HG03175 (cell line): ENCODE measurements at regions not wholly inside any gene's neighbourhood (a gene's known extent, or its start where the extent isn't known, plus 50 kb on each side); places are given as distances from the start of the nearest gene placed in this dataset.

ENCODE experiments used
- ATAC-seq: cut with Tn5 transposase; IDR thresholded peaks from one replicate; pipeline ENCODE4 v1.9.1; 2021; ENCODE audit warnings: mild to moderate bottlenecking, moderate library complexity; ENCODE audit not compliant: unreplicated experiment

DNA sequence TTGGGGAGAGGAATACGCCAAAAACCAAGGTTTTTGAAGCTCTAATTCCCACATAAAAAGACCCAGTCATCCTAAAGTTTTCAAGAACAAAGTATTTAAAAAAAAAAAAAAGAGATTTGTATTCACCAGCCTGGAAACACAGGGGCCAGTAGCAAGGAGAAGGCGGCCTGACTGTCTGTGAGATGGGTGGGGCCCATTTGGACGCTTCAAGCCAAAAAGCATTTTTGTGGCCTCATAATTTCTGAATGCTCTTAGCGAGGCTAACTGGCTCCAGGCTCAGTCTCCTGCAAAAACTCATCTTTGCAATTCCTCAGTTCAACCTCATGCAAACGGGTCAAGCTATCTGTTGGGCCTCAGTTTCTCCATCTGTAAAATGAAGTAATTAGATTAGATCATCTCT, 514.1 kb downstream of the MED13L start:
- no peak for ATAC-seq

- no peak for ATAC-seq
Measured at GRCh38 chr12:115762936-115763335, 514.6 kb downstream of the MED13L start.

DNA sequence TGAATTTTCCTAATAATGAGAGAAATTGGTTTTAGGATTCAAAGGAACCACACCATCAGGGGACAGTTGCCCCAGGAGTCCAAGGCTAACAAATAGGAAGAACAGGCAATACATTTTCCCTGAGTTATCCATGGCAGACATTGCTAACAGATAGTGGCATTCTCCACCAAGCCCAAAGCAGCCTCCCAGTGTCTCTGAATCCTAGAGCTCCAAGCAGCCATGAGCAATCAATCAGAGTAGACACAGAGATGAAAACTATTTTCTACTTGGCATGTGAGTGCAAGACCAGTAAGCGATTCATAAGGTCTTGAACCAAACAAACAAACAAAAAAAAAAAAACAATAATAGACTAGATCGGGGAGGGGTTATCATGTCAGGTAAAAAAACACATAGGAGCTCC, 515.7 kb downstream of the MED13L start:
- ATAC-seq: no peak

DNA sequence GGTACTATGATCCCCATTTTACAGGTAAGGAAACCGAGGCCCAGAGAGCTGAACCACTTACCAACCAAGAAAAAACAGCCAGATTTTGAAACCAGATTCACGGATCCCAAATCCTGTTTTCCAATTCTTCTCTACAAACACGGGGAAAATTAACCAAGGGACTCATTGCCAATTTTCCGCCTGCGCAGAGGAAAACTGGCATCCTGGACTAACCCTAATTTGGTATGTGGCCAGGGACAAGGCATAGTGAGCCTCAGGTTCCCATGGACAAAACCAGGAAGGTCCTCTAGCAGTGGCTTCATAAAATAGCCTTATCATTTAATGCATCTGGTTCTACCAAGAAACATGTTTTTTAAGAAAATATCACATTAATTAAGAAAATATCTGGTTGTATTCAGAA, 517.3 kb downstream of the MED13L start:
- ATAC-seq: no peak

- no peak for ATAC-seq
Measured at GRCh38 chr12:115758877-115759620, 518.4 kb downstream of the MED13L start.

GRCh38 chr12:115758183-115758582, 519.3 kb downstream of the MED13L start:
- no peak for ATAC-seq

- no peak for ATAC-seq
Measured at GRCh38 chr12:115756804-115757203, 520.7 kb downstream of the MED13L start.

GRCh38 chr12:115756271-115756670, 521.2 kb downstream of the MED13L start:
- no peak for ATAC-seq

DNA sequence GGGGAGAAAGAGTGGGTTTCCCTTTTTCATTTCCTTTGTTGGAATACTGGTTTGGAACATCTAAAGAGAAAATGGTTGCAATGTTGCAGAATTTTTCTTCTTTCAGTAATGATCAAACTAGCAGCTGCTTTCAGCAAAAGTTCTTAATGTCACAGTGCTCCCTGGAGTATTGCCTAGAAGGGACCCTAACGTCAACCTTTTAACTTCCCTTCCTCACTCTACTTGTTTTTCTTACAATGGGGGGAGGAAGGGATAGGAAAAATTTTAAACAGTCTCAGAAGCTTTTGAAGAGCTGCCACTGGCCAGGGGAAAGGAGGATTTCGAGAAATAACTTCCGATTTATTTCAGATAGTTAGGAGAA, 521.8 kb downstream of the MED13L start:
- no peak for ATAC-seq

GRCh38 chr12:115755061-115755724, 522.3 kb downstream of the MED13L start:
- ATAC-seq: no peak

DNA sequence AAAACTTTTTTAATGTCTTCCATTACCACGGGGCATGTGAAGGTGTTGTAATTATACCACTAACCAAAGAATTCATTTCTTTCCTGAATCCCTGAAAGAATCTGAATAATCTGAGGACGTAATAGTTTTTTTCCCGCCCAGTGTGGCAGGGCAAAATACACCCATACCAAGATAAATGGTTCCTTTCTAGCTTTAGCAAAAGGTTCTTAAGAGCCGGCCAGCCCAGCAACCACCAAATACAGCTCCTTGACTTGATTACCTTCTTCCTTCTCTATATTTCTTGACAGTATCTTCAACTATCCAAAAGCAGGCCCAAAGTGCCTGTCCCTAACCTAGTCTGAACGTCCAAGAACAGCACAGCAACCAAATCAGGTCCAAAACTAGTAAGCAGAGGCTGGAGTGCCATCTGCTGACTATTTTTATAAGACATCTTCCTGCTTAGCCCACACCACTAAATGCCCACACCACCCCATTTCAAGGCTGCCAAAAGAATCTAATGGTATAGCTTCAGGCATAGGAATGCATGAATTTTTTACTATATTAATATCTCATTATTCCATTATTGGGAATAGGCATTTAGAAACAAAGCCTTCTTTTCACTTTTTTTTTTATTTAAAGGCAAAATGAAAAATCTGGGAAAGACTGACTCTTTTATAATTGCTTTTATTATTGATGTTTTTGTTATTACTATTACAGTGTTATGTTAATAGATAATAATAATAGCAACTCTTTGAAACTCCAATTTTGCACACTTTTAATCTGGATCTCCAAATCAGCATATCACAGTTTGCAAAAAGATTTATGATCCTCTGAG, 524.4 kb downstream of the MED13L start:
- no peak for ATAC-seq

DNA sequence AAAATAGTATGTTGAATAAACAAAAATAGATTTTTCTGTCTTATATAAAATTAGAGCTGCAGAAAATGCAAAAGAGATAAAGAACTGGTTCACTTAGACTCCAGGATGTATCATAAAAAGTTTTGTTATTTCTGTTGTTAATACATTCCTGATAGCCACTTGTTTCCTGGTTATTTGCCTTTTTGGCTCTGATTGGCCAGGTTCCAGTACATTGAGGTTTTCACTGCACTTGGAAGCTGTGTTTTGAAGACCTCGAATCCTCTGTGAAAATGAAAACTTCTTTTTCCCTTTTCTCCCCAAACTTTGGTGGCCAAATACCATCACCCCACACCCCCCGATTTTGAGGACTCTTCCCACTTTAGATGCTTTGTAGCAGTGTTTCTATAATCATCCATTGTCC, 525.3 kb downstream of the MED13L start:
- no peak for ATAC-seq

GRCh38 chr12:115750340-115750739, 527.2 kb downstream of the MED13L start:
- ATAC-seq: no peak

GRCh38 chr12:115749071-115749841, 528.2 kb downstream of the MED13L start:
- ATAC-seq: no peak

- no peak for ATAC-seq
Measured at GRCh38 chr12:115740586-115741155, 536.8 kb downstream of the MED13L start.

DNA sequence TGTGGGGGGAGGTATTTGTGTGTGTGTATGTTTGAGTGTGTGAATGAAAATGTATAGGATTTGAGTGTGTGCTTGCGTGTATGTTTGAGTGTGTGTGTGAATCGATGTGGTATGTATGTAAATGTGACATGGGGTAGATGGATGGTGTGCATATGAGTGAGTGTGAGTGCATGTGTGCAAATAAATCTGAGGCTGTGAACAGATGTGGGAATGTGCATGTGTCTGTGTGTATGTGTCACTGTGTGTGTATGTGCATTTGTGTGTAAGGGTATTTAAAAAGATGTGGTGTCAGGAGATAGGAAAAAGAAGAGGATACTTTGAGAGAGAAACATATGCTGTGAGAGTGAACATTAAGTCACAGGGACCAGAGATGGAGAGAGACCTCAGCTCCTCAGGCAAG, 539.6 kb downstream of the MED13L start:
- no peak for ATAC-seq

DNA sequence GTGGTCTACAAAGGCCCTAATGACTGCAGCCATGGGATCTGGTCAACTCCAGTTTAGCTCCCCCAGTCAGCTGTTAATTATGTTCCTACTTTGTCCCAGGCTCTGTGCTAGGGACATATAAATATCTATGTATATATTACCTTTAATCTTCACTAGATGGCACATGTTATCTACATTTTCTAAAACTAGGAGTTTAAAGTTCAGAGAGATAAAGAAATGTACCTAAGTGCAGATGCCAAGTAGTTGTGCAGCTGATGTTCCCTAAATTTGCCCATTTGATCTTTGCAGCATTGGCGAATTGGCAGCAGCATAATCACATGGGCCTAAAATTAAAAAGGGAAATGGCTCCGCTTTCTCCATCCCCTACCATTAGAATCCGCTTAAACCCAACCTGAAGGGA, 541.1 kb downstream of the MED13L start:
- ATAC-seq: no peak

DNA sequence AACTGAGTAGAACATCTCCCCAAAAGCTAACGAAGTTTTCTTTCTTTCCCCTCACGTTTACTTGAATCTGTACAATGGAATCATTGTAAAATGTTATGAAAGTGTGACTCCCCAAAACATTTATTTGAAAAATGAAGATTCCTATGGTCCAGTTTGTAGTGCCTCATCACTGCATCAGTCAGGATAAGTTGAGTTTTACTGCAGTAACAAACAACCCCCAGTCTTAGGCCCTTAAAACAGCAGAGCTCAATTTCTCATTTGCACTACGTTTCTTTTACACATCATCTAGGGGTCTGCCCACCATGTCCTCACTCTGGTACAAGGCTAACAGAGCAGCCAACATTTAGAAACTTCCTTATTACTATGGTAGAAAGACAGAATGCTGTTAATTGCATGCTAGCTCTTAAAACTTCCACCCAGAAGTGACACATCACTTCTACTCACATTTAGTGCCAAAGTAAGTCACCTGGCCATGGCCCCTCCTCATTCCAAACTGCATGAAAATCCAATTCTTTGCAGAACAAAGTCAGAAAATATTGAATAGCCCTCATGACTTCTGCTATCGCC, 546.4 kb downstream of the MED13L start:
- ATAC-seq: no peak

DNA sequence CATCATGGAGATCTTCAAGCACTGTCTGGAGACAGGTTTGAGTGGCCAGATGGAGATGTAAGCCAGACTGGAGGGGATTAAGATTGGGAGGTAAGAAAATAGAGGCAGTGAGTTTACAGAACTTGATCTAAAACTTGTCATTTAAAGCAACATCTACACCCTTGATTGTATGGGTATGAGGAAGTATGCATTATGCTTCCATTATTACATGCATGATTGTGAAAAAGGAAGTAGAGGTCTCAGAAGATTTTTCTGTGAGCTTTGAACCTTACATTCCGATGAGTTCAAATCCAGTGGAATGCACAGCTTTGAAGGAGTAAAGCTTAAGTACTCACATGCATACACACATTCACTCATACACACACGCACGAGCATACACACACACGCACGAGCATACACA, 550.8 kb downstream of the MED13L start:
- ATAC-seq: no peak

DNA sequence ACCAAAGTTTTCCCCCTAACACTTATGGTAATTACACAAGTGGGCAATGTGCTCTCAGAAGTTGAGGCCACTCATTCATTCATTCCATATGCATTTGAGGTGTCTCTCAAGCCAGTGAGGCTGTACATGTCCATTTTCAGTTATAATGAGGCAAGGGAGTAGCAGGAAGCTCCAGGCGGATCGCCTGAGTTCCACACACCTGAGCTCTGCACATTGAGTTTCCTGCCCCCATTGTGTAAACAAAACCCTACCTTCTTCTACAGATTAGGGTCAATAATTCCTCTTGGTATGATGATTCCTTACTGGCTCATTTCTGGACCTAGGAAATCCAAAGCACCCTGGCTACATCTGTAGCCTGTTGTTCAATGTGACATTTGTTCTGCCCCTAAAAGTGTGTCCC, 555.3 kb downstream of the MED13L start:
- no peak for ATAC-seq
